Osteocyte (in vitro differentiated cells): ENCODE measurements at regions not wholly inside any gene's neighbourhood (a gene's known extent, or its start where the extent isn't known, plus 50 kb on each side); places are given as distances from the start of the nearest gene placed in this dataset.

Source experiments
- DNase-seq: peaks from one replicate; pipeline ENCODE4 v3.0.0; 2021; ENCODE audit warnings: mixed read lengths; ENCODE audit not compliant: unreplicated experiment; ENCODE audit errors: extremely low spot score
- H3K27ac Mint-ChIP-seq: one replicate; pipeline ENCODE4 v1.8.0; 2021; ENCODE audit warnings: mild to moderate bottlenecking, mixed read lengths; ENCODE audit not compliant: unreplicated experiment
- H3K27me3 Mint-ChIP-seq: one replicate; pipeline ENCODE4 v1.8.0; 2021; ENCODE audit warnings: mixed read lengths; ENCODE audit not compliant: unreplicated experiment
- H3K36me3 Mint-ChIP-seq: one replicate; pipeline ENCODE4 v1.8.0; 2021; ENCODE audit warnings: mixed read lengths; ENCODE audit not compliant: unreplicated experiment
- H3K4me1 Mint-ChIP-seq: one replicate; pipeline ENCODE4 v1.8.0; 2021; ENCODE audit warnings: mixed read lengths; ENCODE audit not compliant: unreplicated experiment
- H3K4me3 Mint-ChIP-seq: one replicate; pipeline ENCODE4 v1.8.0; 2021; ENCODE audit warnings: mild to moderate bottlenecking, moderate library complexity, mixed read lengths; ENCODE audit not compliant: unreplicated experiment
- H3K9me3 Mint-ChIP-seq: one replicate; pipeline ENCODE4 v1.8.0; 2021; ENCODE audit warnings: mixed read lengths; ENCODE audit not compliant: unreplicated experiment
- TF ChIP-seq, protein P1 (sequence below): fragments of 200-600 bp; sonication (generic); IDR thresholded peaks from 2 replicates; pipeline ENCODE4 v1.5.0; 2021; ENCODE audit warnings: antibody characterized with exemption, mild to moderate bottlenecking, moderate library complexity

DNA sequence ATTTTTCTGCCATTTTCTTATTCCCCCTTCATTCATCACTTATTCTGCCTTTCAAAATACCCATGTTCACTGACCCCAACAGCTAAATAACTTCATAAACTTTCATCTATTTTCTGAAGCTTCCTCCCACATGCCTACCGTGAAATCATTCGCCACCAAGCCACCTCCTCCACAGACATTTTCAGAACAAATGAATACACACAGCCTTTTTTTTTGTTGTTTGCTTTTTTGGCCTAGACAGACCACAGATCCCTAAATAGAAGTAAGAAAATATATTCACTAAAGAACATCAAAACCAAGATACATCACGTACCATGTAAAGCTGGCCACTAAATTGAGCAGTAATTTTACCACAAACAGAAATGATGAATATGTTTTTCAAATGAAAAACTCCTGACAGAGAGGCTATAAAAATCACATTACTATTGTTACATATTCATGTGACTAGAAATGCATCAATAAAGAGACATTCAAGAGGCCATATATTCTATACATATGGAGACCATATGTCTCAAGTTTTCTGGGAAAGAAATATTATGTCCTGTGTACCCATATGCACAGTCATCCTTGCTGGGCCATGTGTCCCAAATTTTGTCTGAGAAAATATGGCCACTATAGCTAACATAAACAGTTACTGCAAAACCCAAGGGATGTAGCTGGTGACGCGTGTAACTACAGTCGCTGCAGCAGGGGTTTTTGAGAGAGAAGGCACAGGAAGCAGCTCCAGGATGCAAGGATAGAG is 200.3 kb downstream of the FBXO15 start:
- DNase-seq: no peak
- Mint-ChIP-seq H3K4me1 (no peaks in the 10 kb centered on the region), H3K27ac (no peak overlapping the region), H3K27me3 (no peaks in the 10 kb centered on the region), H3K4me3 (no peak overlapping the region), H3K9me3 (peaks cover 9% of the 10 kb centered on the region), H3K36me3 (no peaks in the 10 kb centered on the region)
- TF ChIP-seq, protein P1, sequence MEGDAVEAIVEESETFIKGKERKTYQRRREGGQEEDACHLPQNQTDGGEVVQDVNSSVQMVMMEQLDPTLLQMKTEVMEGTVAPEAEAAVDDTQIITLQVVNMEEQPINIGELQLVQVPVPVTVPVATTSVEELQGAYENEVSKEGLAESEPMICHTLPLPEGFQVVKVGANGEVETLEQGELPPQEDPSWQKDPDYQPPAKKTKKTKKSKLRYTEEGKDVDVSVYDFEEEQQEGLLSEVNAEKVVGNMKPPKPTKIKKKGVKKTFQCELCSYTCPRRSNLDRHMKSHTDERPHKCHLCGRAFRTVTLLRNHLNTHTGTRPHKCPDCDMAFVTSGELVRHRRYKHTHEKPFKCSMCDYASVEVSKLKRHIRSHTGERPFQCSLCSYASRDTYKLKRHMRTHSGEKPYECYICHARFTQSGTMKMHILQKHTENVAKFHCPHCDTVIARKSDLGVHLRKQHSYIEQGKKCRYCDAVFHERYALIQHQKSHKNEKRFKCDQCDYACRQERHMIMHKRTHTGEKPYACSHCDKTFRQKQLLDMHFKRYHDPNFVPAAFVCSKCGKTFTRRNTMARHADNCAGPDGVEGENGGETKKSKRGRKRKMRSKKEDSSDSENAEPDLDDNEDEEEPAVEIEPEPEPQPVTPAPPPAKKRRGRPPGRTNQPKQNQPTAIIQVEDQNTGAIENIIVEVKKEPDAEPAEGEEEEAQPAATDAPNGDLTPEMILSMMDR: no peak

DNA sequence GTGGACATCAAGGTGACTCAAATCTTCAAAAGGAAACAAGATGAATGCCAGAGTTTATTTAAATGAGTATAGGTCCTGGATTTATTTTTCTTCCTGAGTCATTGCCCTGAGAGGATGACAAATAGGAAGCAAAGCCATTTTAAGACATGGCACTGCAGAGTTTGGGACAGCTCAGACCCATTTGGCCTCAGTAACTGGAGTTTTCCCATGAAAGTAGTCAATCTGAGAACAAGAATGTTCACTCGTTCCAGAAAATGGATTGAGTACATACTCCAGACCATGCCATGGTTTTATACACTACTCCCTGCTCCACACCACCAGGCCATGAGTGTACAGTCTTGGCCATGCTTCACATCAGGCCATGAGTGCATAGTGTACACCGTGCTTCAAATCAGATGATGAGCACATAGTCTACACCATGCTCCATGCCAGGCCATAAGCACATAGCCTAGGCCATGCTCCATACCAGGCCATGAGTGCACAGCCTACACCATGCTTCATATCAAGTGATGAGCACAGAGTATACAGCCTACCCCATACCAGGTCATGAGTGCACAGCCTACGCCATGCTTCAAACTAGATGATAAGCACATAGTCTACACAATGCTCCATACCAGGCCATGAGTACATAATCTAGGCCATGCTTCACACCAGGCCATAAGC is 202.4 kb downstream of the FBXO15 start:
- peaks cover 9% of the 10 kb centered on the region for H3K9me3 Mint-ChIP-seq
- TF ChIP-seq, protein P1: no peak
- H3K27me3 Mint-ChIP-seq: no peaks in the 10 kb centered on the region
- peak; percentile 17 for DNase-seq
- H3K27ac Mint-ChIP-seq: no peak overlapping the region
- no peaks in the 10 kb centered on the region for H3K36me3 Mint-ChIP-seq
- no peaks in the 10 kb centered on the region for H3K4me1 Mint-ChIP-seq
- no peak overlapping the region for H3K4me3 Mint-ChIP-seq

DNA sequence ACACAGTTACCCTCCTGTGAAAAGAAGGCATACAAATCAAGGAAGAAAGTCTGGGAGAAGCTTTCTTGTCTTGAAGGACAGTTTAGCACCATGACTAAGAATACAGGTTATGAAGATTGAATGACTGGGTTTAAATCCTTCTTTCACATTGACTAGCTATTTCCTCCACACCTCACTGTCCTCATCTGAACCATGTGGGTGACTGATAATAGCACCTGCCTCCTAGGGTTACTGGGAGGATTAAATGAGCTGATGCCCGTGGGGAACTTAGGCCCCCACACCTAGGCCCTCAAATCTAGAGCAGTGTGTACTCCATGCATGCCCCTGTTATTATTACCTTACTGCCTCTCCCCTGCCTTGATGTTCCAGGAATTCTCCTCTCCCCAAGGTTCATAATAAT is 202.9 kb downstream of the FBXO15 start:
- DNase-seq: peak; percentile 5
- H3K4me3 Mint-ChIP-seq: no peak overlapping the region
- TF ChIP-seq, protein P1: no peak
- H3K9me3 Mint-ChIP-seq: peaks cover 9% of the 10 kb centered on the region
- no peaks in the 10 kb centered on the region for H3K4me1 Mint-ChIP-seq
- H3K27ac Mint-ChIP-seq: no peak overlapping the region
- H3K36me3 Mint-ChIP-seq: no peaks in the 10 kb centered on the region
- H3K27me3 Mint-ChIP-seq: no peaks in the 10 kb centered on the region

DNA sequence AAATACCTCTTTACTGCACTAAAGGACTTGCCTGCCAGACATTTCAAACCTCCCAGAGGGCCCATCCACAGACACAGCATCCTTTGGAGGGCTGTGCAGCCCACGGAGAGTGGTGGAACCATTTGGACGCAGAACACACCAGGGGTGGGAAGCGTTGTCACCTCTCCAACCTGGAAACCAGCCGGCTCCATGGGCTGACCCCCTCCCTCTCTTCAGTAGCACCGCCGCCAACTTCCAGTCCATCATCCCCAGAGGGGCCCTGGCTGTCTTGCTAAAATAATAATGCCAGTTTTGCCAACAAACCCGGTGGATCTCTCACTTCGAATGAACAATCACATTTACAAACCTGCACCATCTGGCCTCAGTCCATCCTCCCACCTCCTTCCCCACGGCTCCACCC is 203.9 kb downstream of the FBXO15 start:
- TF ChIP-seq, protein P1: no peak
- Mint-ChIP-seq H3K4me1 (no peaks in the 10 kb centered on the region), H3K9me3 (peaks cover 6% of the 10 kb centered on the region), H3K4me3 (no peak overlapping the region), H3K36me3 (no peaks in the 10 kb centered on the region), H3K27me3 (no peaks in the 10 kb centered on the region), H3K27ac (no peak overlapping the region)
- DNase-seq: peak; percentile 63

DNA sequence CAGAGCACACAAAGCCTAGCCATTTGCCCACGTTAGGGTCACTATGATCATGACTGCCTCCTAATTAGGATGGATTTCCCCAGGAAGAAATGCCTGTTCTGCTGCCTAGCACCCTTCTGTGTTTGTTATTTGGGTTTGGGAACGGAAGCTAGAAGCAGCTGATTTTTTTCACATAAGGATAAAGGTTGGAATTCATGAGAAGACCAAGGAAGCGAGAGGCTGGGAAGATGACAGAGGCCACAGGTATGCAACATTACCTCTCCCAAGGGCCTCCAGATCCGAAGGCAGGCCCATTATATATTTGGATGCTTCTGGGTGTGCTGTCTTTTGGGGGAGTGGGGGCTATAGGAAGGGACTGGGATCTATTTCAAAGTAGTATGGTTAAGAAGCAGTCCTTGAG is 204.7 kb downstream of the FBXO15 start:
- Mint-ChIP-seq H3K4me3 (no peak overlapping the region), H3K27ac (no peak overlapping the region), H3K27me3 (no peaks in the 10 kb centered on the region), H3K36me3 (no peaks in the 10 kb centered on the region), H3K9me3 (peaks cover 5% of the 10 kb centered on the region), H3K4me1 (no peaks in the 10 kb centered on the region)
- TF ChIP-seq, protein P1: no peak
- DNase-seq: no peak
